HG03139 (cell line): ENCODE measurements at regions not wholly inside any gene's neighbourhood (a gene's known extent, or its start where the extent isn't known, plus 50 kb on each side); places are given as distances from the start of the nearest gene placed in this dataset.

Experiments used
- ATAC-seq: cut with Tn5 transposase; IDR thresholded peaks from one replicate; pipeline ENCODE4 v1.9.1; 2021; ENCODE audit not compliant: unreplicated experiment

GRCh38 chr4:14087921-14088320 lies 460.4 kb upstream of the BOD1L1 start:
- ATAC-seq, result no peak

GRCh38 chr4:14091531-14091930 lies 464.0 kb upstream of the BOD1L1 start:
- no peak for ATAC-seq

GRCh38 chr4:14091966-14092365 lies 464.4 kb upstream of the BOD1L1 start:
- no peak for ATAC-seq

GRCh38 chr4:14092741-14093140 lies 465.2 kb upstream of the BOD1L1 start:
- no peak for ATAC-seq

GRCh38 chr4:14095831-14096230 lies 468.3 kb upstream of the BOD1L1 start:
- no peak for ATAC-seq

- ATAC-seq, result no peak
These were observed 469.0 kb upstream of the BOD1L1 start for GRCh38 chr4:14096396-14096965.

- no peak for ATAC-seq
These were observed 472.8 kb upstream of the BOD1L1 start for GRCh38 chr4:14100349-14100748.

GRCh38 chr4:14110407-14110806 lies 482.9 kb upstream of the BOD1L1 start:
- no peak for ATAC-seq

GRCh38 chr4:14111730-14112181 lies 484.2 kb upstream of the BOD1L1 start:
- ATAC-seq, result no peak

- ATAC-seq, result no peak
These were observed 487.6 kb upstream of the BOD1L1 start for GRCh38 chr4:14115106-14115505.

GRCh38 chr4:14117575-14118238 lies 490.2 kb upstream of the BOD1L1 start:
- no peak for ATAC-seq

GRCh38 chr4:14124816-14125215 lies 497.3 kb upstream of the BOD1L1 start:
- no peak for ATAC-seq

- peak; percentile 76 for ATAC-seq
These were observed 498.0 kb upstream of the BOD1L1 start for GRCh38 chr4:14125375-14126129.

- no peak for ATAC-seq
These were observed 503.0 kb upstream of the BOD1L1 start for GRCh38 chr4:14130551-14130950.

GRCh38 chr4:14131335-14131734 lies 503.8 kb upstream of the BOD1L1 start:
- no peak for ATAC-seq

- ATAC-seq, result no peak
These were observed 504.8 kb upstream of the BOD1L1 start for GRCh38 chr4:14132301-14132700.

GRCh38 chr4:14138106-14138505 lies 510.6 kb upstream of the BOD1L1 start:
- ATAC-seq, result no peak

GRCh38 chr4:14143892-14144291 lies 516.4 kb upstream of the BOD1L1 start:
- ATAC-seq, result no peak

GRCh38 chr4:14149176-14150053 lies 521.9 kb upstream of the BOD1L1 start:
- no peak for ATAC-seq

GRCh38 chr4:14151101-14151500 lies 523.6 kb upstream of the BOD1L1 start:
- ATAC-seq, result no peak

- peak; percentile 56 for ATAC-seq
These were observed 525.5 kb upstream of the BOD1L1 start for GRCh38 chr4:14152834-14153519.
